ENCODE measurements at regions not wholly inside any gene's neighbourhood (a gene's known extent, or its start where the extent isn't known, plus 50 kb on each side); places are given as distances from the start of the nearest gene placed in this dataset.
A peak's percentile ranks its signal among the peaks of the same experiment; 100 is the strongest.
"Not testable (repeated sequence)": the region's sequence is repeated elsewhere in the genome, so short reads cannot be mapped to it uniquely, and the experiment has no call there.

GRCh38 chrX:56099271-56099670, 132.9 kb upstream of the KLF8 start:
- Mint-ChIP-seq H3K27ac (no peak overlapping the region), H3K9me3 (peaks cover 0 to 13% (median 4%) of the 10 kb centered on the region in 5 donors), H3K27me3 (no peaks in the 10 kb centered on the region), H3K4me1 (no peaks in the 10 kb centered on the region), H3K36me3 (no peaks in the 10 kb centered on the region), H3K4me3 (no peak overlapping the region)
- ChIA-PET CTCF (no interaction called here), POLR2A (no interaction called here)
- no peaks in the 10 kb centered on the region for H3K9me3 ChIP-seq (ENCODE audit: low read length)
- H3K27ac ChIP-seq (ENCODE audit: low read depth, low read length), result no peak overlapping the region
- no peaks in the 10 kb centered on the region for H3K27me3 ChIP-seq (ENCODE audit: insufficient read depth, low read length, poor library complexity, severe bottlenecking)
- H3K4me3 ChIP-seq (ENCODE audit: low read length), result no peak overlapping the region
- H3K36me3 ChIP-seq (ENCODE audit: insufficient read depth, low read length), result no peaks in the 10 kb centered on the region
- no peak for DNase-seq
- no peaks in the 10 kb centered on the region for H3K4me1 ChIP-seq (ENCODE audit: insufficient read depth, low read length)

DNA sequence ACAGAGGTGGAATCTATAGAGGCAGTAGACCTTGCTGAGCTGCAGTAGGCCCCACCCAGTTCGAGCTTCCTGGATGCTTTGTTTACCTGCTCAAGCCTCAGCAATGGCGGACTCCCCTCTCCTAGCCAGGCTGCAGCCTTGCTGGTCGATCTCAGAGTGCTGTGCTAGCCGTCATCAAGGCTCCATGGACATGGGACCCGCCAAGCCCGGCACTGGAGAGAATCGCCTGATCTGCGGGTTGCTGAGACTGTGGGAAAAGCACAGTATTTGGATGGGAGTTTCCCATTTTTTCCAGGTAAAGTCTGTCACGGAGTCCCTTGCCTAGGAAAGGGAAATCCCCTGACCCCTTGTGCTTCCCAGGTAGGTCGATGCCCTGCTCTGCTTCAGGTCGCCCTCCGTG, 124.8 kb upstream of the KLF8 start:
- peaks cover 0 to 10% (median 0%) of the 10 kb centered on the region in 3 donors for H3K36me3 Mint-ChIP-seq
- no peaks in the 10 kb centered on the region for H3K36me3 ChIP-seq (ENCODE audit: insufficient read depth, low read length)
- no peak for DNase-seq
- no peaks in the 10 kb centered on the region for H3K4me1 ChIP-seq (ENCODE audit: insufficient read depth, low read length)
- ChIA-PET POLR2A (no interaction called here), CTCF (no interaction called here)
- H3K27ac ChIP-seq (ENCODE audit: low read depth, low read length), result no peak overlapping the region
- H3K27me3 Mint-ChIP-seq, result peaks cover 0 to 3% of the 10 kb centered on the region in 2 donors
- H3K9me3 ChIP-seq (ENCODE audit: low read length), result no peaks in the 10 kb centered on the region
- H3K27ac Mint-ChIP-seq, result no peak overlapping the region
- no peak overlapping the region for H3K4me3 Mint-ChIP-seq
- no peak overlapping the region for H3K4me3 ChIP-seq (ENCODE audit: low read length)
- H3K4me1 Mint-ChIP-seq, result no peaks in the 10 kb centered on the region
- no peaks in the 10 kb centered on the region for H3K27me3 ChIP-seq (ENCODE audit: insufficient read depth, low read length, poor library complexity, severe bottlenecking)
- H3K9me3 Mint-ChIP-seq, result peaks cover 0 to 50% (median 16%) of the 10 kb centered on the region in 5 donors

DNA sequence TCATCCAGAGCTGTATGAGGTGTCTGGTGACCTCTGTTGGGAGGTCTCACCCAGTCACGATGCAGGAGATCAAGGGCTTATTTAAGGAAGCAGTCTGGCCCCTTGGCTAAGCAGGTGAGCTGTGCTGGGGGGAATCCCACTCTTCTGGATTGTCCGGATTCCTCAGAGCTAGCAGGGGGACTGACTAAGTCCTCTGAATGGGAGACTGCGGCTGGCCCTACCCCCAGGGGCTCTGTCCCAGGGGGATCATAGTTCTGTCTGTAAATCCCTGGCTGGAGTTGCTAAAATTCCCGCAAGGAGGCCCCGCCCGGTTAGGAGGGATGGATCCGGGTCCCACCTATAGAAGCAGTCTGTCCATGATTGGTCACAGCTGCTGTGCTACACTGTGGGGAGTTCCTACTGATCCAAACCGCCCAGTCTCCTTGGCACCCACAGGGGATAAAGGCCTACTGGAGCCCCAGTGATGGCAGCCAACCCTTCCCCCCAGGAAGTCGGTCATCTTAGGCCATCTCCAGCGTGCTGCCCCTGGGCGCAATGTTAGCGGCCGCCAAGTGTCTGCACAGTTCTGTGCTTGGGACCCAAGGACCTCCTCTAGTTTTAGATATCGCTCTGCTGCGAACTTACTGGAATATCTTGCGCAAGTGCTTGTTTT, 118.2 kb upstream of the KLF8 start:
- no peaks in the 10 kb centered on the region for H3K27me3 ChIP-seq (ENCODE audit: insufficient read depth, low read length, poor library complexity, severe bottlenecking)
- Mint-ChIP-seq H3K9me3 (peaks cover 0 to 36% (median 14%) of the 10 kb centered on the region in 5 donors), H3K27ac (no peak overlapping the region), H3K4me1 (no peaks in the 10 kb centered on the region), H3K27me3 (peaks cover 0 to 11% of the 10 kb centered on the region in 2 donors), H3K36me3 (no peaks in the 10 kb centered on the region), H3K4me3 (no peak overlapping the region)
- no peaks in the 10 kb centered on the region for H3K36me3 ChIP-seq (ENCODE audit: insufficient read depth, low read length)
- H3K9me3 ChIP-seq (ENCODE audit: low read length), result no peaks in the 10 kb centered on the region
- ChIA-PET POLR2A (no interaction called here), CTCF (no interaction called here)
- H3K4me1 ChIP-seq (ENCODE audit: insufficient read depth, low read length), result no peaks in the 10 kb centered on the region
- no peak for DNase-seq
- no peak overlapping the region for H3K4me3 ChIP-seq (ENCODE audit: low read length)
- H3K27ac ChIP-seq (ENCODE audit: low read depth, low read length), result no peak overlapping the region

- Histone ChIP-seq H3K4me1 (ENCODE audit: insufficient read depth, low read length) (no peaks in the 10 kb centered on the region), H3K4me3 (ENCODE audit: low read length) (no peak overlapping the region), H3K27me3 (ENCODE audit: insufficient read depth, low read length, poor library complexity, severe bottlenecking) (no peaks in the 10 kb centered on the region), H3K27ac (ENCODE audit: low read depth, low read length) (no peak overlapping the region), H3K36me3 (ENCODE audit: insufficient read depth, low read length) (no peaks in the 10 kb centered on the region), H3K9me3 (ENCODE audit: low read length) (no peaks in the 10 kb centered on the region)
- ChIA-PET POLR2A (no interaction called here), CTCF (no interaction called here)
- H3K36me3 Mint-ChIP-seq, result no peaks in the 10 kb centered on the region
- DNase-seq, result no peak
- H3K4me3 Mint-ChIP-seq, result no peak overlapping the region
- peaks cover 0 to 11% of the 10 kb centered on the region in 2 donors for H3K27me3 Mint-ChIP-seq
- no peak overlapping the region for H3K27ac Mint-ChIP-seq
- H3K4me1 Mint-ChIP-seq, result no peaks in the 10 kb centered on the region
- H3K9me3 Mint-ChIP-seq, result peaks cover 0 to 31% (median 14%) of the 10 kb centered on the region in 5 donors
Measured at GRCh38 chrX:56114437-56114787, 117.7 kb upstream of the KLF8 start.

DNA sequence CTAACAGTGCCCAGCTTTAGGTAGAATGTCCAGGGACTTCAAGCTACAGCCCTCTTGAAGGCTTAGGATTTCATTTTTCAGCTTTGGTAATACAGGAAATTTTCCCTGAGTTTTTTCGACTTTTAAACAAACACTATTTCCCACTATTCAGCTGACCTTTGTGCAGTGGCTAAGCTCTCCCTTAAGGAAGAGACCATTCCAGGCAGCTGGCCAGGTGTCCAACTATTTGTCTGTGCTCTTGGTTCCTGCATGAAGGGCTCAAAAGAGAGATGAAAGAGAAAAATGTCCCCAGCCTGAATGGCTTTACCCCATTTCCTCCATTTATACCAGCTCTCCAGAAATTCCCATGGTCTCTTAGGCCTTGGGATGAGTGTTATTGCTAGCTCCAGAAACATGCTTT, 111.9 kb upstream of the KLF8 start:
- POLR2A ChIA-PET, result no interaction called here
- CTCF ChIA-PET, result no interaction called here
- no peaks in the 10 kb centered on the region for H3K4me1 ChIP-seq (ENCODE audit: insufficient read depth, low read length)
- H3K36me3 Mint-ChIP-seq, result no peaks in the 10 kb centered on the region
- DNase-seq, result no peak
- H3K9me3 Mint-ChIP-seq, result peaks cover 0 to 11% (median 2%) of the 10 kb centered on the region in 5 donors
- H3K9me3 ChIP-seq (ENCODE audit: low read length), result no peaks in the 10 kb centered on the region
- peak overlapping the region in 1 of 8 donors; percentile 54 for H3K27ac Mint-ChIP-seq
- no peaks in the 10 kb centered on the region for H3K4me1 Mint-ChIP-seq
- H3K4me3 Mint-ChIP-seq, result no peak overlapping the region
- H3K27me3 ChIP-seq (ENCODE audit: insufficient read depth, low read length, poor library complexity, severe bottlenecking), result no peaks in the 10 kb centered on the region
- peaks cover 0 to 5% of the 10 kb centered on the region in 2 donors for H3K27me3 Mint-ChIP-seq
- no peak overlapping the region for H3K27ac ChIP-seq (ENCODE audit: low read depth, low read length)
- H3K36me3 ChIP-seq (ENCODE audit: insufficient read depth, low read length), result no peaks in the 10 kb centered on the region
- no peak overlapping the region for H3K4me3 ChIP-seq (ENCODE audit: low read length)

GRCh38 chrX:56125946-56126345, 106.2 kb upstream of the KLF8 start:
- Mint-ChIP-seq H3K27ac (no peak overlapping the region), H3K4me1 (no peaks in the 10 kb centered on the region), H3K9me3 (peaks cover 2 to 36% (median 17%) of the 10 kb centered on the region in 5 donors), H3K36me3 (peaks cover 0 to 3% (median 2%) of the 10 kb centered on the region in 3 donors), H3K4me3 (no peak overlapping the region), H3K27me3 (peaks cover 0 to 7% of the 10 kb centered on the region in 2 donors)
- H3K36me3 ChIP-seq (ENCODE audit: insufficient read depth, low read length), result no peaks in the 10 kb centered on the region
- no peak overlapping the region for H3K27ac ChIP-seq (ENCODE audit: low read depth, low read length)
- H3K9me3 ChIP-seq (ENCODE audit: low read length), result no peaks in the 10 kb centered on the region
- no peak overlapping the region for H3K4me3 ChIP-seq (ENCODE audit: low read length)
- CTCF ChIA-PET, result no interaction called here
- no peaks in the 10 kb centered on the region for H3K27me3 ChIP-seq (ENCODE audit: insufficient read depth, low read length, poor library complexity, severe bottlenecking)
- no peaks in the 10 kb centered on the region for H3K4me1 ChIP-seq (ENCODE audit: insufficient read depth, low read length)
- no peak for DNase-seq
- POLR2A ChIA-PET, result no interaction called here

DNA sequence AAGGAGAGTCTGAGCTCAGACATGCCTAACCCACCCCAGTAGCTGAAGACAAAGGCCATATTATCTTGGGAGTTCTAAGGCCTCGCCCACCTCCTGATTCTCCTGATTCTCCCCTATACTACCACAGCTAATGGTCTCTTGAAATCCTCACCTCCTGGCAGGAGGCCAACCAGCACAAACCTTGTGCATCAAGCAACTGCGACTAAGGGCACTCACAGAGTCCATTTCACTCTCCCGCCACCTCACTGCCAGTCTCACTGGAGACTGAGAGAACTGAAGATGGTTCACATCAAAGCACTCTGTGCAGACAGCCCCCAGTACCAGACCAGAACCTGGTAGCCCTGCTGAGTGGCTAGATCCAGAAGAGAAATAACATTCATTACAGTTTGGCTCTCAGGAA, 102.1 kb upstream of the KLF8 start:
- DNase-seq, result no peak
- no peaks in the 10 kb centered on the region for H3K9me3 ChIP-seq (ENCODE audit: low read length)
- Mint-ChIP-seq H3K36me3 (peaks cover 0 to 3% (median 2%) of the 10 kb centered on the region in 3 donors), H3K27me3 (peaks cover 0 to 12% of the 10 kb centered on the region in 2 donors), H3K9me3 (peaks cover 10 to 58% (median 42%) of the 10 kb centered on the region in 5 donors), H3K4me1 (no peaks in the 10 kb centered on the region), H3K27ac (no peak overlapping the region), H3K4me3 (no peak overlapping the region)
- ChIA-PET POLR2A (no interaction called here), CTCF (no interaction called here)
- H3K27ac ChIP-seq (ENCODE audit: low read depth, low read length), result no peak overlapping the region
- no peaks in the 10 kb centered on the region for H3K27me3 ChIP-seq (ENCODE audit: insufficient read depth, low read length, poor library complexity, severe bottlenecking)
- no peaks in the 10 kb centered on the region for H3K4me1 ChIP-seq (ENCODE audit: insufficient read depth, low read length)
- no peaks in the 10 kb centered on the region for H3K36me3 ChIP-seq (ENCODE audit: insufficient read depth, low read length)
- no peak overlapping the region for H3K4me3 ChIP-seq (ENCODE audit: low read length)

DNA sequence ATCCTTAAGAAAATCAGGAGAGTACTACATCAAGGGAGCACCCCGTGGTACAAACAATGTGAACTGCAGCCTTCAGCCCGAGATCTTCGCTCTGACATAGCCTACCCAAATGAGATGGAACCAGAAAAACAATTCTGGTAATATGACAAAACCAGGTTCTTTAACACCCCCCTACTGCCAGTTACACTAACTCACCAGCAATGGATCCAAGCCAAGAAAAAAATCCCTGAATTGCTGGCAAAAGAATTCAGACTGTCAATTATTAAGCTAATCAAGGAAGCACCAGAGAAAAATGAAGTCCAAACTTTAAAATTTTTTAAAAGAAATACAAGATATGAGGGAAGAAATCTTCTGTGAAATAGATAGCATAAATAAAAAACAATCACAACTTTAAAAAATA, 101.7 kb upstream of the KLF8 start:
- ChIA-PET CTCF (no interaction called here), POLR2A (no interaction called here)
- Mint-ChIP-seq H3K4me3 (no peak overlapping the region), H3K36me3 (peaks cover 0 to 3% (median 2%) of the 10 kb centered on the region in 3 donors), H3K27ac (no peak overlapping the region), H3K27me3 (peaks cover 0 to 9% of the 10 kb centered on the region in 2 donors), H3K4me1 (no peaks in the 10 kb centered on the region), H3K9me3 (peaks cover 10 to 56% (median 42%) of the 10 kb centered on the region in 5 donors)
- H3K27ac ChIP-seq (ENCODE audit: low read depth, low read length), result no peak overlapping the region
- no peaks in the 10 kb centered on the region for H3K4me1 ChIP-seq (ENCODE audit: insufficient read depth, low read length)
- H3K27me3 ChIP-seq (ENCODE audit: insufficient read depth, low read length, poor library complexity, severe bottlenecking), result no peaks in the 10 kb centered on the region
- no peaks in the 10 kb centered on the region for H3K36me3 ChIP-seq (ENCODE audit: insufficient read depth, low read length)
- no peak for DNase-seq
- H3K4me3 ChIP-seq (ENCODE audit: low read length), result no peak overlapping the region
- no peaks in the 10 kb centered on the region for H3K9me3 ChIP-seq (ENCODE audit: low read length)

- H3K4me3 Mint-ChIP-seq; H3K27ac ChIP-seq (ENCODE audit: low read depth, low read length); H3K27ac Mint-ChIP-seq; H3K27me3 Mint-ChIP-seq; H3K4me1 Mint-ChIP-seq; CTCF ChIA-PET; H3K36me3 Mint-ChIP-seq; H3K4me1 ChIP-seq (ENCODE audit: insufficient read depth, low read length); H3K9me3 ChIP-seq (ENCODE audit: low read length); H3K36me3 ChIP-seq (ENCODE audit: insufficient read depth, low read length); POLR2A ChIA-PET; H3K4me3 ChIP-seq (ENCODE audit: low read length); DNase-seq; H3K27me3 ChIP-seq (ENCODE audit: insufficient read depth, low read length, poor library complexity, severe bottlenecking): not testable (repeated sequence)
- peaks cover 3 to 35% (median 22%) of the 10 kb centered on the region in 5 donors for H3K9me3 Mint-ChIP-seq
Measured at GRCh38 chrX:56164135-56164534, 68.0 kb upstream of the KLF8 start.
